Heart left ventricle (tissue), 16 donors: ENCODE measurements at regions not wholly inside any gene's neighbourhood (a gene's known extent, or its start where the extent isn't known, plus 50 kb on each side); places are given as distances from the start of the nearest gene placed in this dataset.
A peak's percentile ranks its signal among the peaks of the same experiment; 100 is the strongest.

Experiments used
- ATAC-seq, 4 donors: fragments of 200-7000 bp; cut with Tn5 transposase; one replicate each; pipeline ENCODE4 v1.9.1; 2020 to 2022; ENCODE audit warnings: moderate library complexity in 4 of 4, mild to moderate bottlenecking in 3 of 4, moderate number of reproducible peaks in 1 of 4
- DNase-seq, 5 donors: peaks; one replicate each; pipeline ENCODE4 v3.0.0-alpha.2; 2020
- H3K27ac ChIP-seq, 12 donors: fragments of 200-600 bp; sonication (generic) in 4 of 12; one replicate each; pipeline versions ENCODE4 v1.5.0 to v1.8.0; 2016 to 2022; ENCODE audit warnings: mild to moderate bottlenecking in 2 of 12
- H3K27me3 ChIP-seq, 9 donors: fragments of 200-600 bp; sonication (generic) in 2 of 9; one replicate each; pipeline versions ENCODE4 v1.5.1 to v1.8.0; 2016 to 2022; ENCODE audit warnings: mild to moderate bottlenecking in 3 of 9
- H3K36me3 ChIP-seq, 9 donors: fragments of 200-600 bp; sonication (generic) in 2 of 9; one replicate each; pipeline versions ENCODE4 v1.5.0 to v1.8.0; 2018 to 2022; ENCODE audit warnings: mild to moderate bottlenecking in 2 of 9
- H3K4me1 ChIP-seq, 12 donors: fragments of 200-600 bp; sonication (generic) in 4 of 12; one replicate each; pipeline versions ENCODE4 v1.5.0 to v1.8.0; 2016 to 2022; ENCODE audit warnings: mild to moderate bottlenecking in 3 of 12
- H3K4me3 ChIP-seq, 12 donors: fragments of 200-600 bp; sonication (generic) in 4 of 12; one replicate each; pipeline versions ENCODE4 v1.5.0 to v1.8.0; 2017 to 2022; ENCODE audit warnings: mild to moderate bottlenecking in 9 of 12, moderate library complexity in 4 of 12
- H3K9me3 ChIP-seq, 12 donors: fragments of 200-600 bp; sonication (generic) in 4 of 12; one replicate each; pipeline versions ENCODE4 v1.5.0 to v1.8.0; 2016 to 2022; ENCODE audit warnings: mild to moderate bottlenecking in 1 of 12
- POLR2A ChIP-seq, 2 donors: fragments of 450-650 bp; IDR thresholded peaks; one replicate each; pipeline ENCODE4 v1.6.1; 2017; ENCODE audit warnings: antibody characterized with exemption in 2 of 2, mild to moderate bottlenecking in 2 of 2, moderate library complexity in 2 of 2
- WGBS, 4 donors: extraction: QIAGEN DNeasy Blood & Tissue Kit in 2 of 4; methylation state at CpG; one replicate each; pipeline versions ENCODE4 v1.1.5 to v1.1.7; 2013 to 2018; 5-methylcytosine and 5-hydroxymethylcytosine counted together
- intact Hi-C, 10 donors: fragments of 100-400 bp; cut with DNase I; formaldehyde crosslinking; loops; one replicate each; pipeline versions ENCODE4 v1.11.1 to v1.14.2; 2022
- TF ChIP-seq, protein P1 (sequence below), 12 donors: fragments of 200-600 bp; sonication (generic) in 4 of 12; IDR thresholded peaks; one replicate each; pipeline versions ENCODE4 v1.5.0 to v1.8.0; 2018 to 2022; ENCODE audit warnings: antibody characterized with exemption in 12 of 12, mild to moderate bottlenecking in 5 of 12
- donor health status: ischemic (EF 13 %, LVEDD 7.1; RV severe dilation, severe dysfunction).
- donor health status: healthy with polysubstance abuse.
- donor health status: DM: no; HTN: yes; CAD: no.
- donor health status: DM: no; HTN: no; CAD: no.
- donor health status: ischemic (EF 25% LVEDD 6.9; RV normal size, moderate dysfunction).
- donor health status: ischemic (EF 25% LVEDD 5.7; RV mildly dilated, moderate dysfunction).
- donor health status: healthy.
- donor health status: DM: yes; HTN: yes; CAD: no.
- donor health status: ischemic (EF 35%, LVEDD 5.7; RV mildly dilated, moderate dysfunction).
- donor health status: nonischemic (EF 11% LVEDD 7.7; RV severe dilation, severe dysfunction).
- donor health status: DM: yes; HTN: yes; CAD: no.
- donor health status: PGD.
- donor health status: ischemic (EF 29% LVEDD 5.4; RV normal size, mild dysfunction).
- donor health status: nonischemic (EF 23%, LVEDD 6.1; RV moderate dilation, normal function).

DNA sequence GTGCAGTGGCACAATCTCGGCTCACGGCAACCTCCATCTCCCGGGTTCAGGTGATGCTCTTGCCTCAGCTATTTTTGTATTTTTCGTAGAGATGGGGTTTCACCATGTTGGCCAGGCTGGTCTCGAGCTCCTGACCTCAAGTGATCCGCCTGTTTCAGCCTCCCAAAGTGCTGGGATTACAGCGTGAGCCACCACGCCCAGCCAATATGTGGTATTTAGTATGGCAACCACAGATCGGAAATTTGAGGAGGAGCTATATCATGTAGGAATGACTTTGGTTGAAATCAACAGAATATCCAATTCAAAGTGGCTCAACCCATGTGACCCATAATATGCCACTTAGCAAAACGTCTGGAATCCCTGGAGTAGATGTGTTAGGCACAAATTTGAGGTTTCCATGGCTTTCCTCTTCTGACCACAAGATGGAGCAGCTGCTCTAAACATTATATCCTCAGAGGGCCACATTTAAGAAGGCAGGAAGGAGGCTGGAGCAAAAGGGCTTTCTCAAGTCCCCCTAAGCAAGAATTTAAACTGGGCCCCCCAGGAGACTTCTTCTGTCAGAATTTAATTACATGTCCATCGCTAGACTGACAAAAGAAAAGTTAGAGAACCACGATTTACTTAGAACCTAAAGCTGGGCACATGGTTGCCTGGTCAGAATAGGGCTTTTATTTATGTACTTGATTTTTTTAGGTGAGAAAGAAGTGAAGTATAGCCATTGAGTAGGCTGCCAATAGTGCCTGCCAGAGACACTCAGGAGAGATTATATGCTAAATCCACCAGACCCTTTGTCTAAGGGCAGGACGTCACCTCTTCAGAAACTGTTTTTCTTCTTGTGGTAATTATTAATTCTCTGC lies 49.6 kb upstream of the ITSN2 start:
- no peak overlapping the region for H3K27ac ChIP-seq
- intact Hi-C loops: loop anchor here (1.0 to 10.0 kb wide), 9 partner anchors 417 to 787 kb away; partner anchors contain the start of gene ADCY3 (in 1 of the 10)
- peaks cover 0 to 14% (median 0%) of the 10 kb centered on the region in 9 donors for H3K27me3 ChIP-seq
- DNase-seq (peak in 2 of 5 donors; percentile 20 to 27), ATAC-seq (peak in 3 of 4 donors; percentile 73 to 89 (median 78))
- no peaks in the 10 kb centered on the region for H3K36me3 ChIP-seq
- TF ChIP-seq, protein P1, sequence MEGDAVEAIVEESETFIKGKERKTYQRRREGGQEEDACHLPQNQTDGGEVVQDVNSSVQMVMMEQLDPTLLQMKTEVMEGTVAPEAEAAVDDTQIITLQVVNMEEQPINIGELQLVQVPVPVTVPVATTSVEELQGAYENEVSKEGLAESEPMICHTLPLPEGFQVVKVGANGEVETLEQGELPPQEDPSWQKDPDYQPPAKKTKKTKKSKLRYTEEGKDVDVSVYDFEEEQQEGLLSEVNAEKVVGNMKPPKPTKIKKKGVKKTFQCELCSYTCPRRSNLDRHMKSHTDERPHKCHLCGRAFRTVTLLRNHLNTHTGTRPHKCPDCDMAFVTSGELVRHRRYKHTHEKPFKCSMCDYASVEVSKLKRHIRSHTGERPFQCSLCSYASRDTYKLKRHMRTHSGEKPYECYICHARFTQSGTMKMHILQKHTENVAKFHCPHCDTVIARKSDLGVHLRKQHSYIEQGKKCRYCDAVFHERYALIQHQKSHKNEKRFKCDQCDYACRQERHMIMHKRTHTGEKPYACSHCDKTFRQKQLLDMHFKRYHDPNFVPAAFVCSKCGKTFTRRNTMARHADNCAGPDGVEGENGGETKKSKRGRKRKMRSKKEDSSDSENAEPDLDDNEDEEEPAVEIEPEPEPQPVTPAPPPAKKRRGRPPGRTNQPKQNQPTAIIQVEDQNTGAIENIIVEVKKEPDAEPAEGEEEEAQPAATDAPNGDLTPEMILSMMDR (IDR thresholded peaks at IDR 0.05): peak; percentile 74 to 92 (median 82)
- no peak for TF ChIP-seq POLR2A (IDR thresholded peaks at IDR 0.05)
- H3K9me3 ChIP-seq: no peaks in the 10 kb centered on the region
- WGBS, 4 donors: 53 to 56% (median 54%) methylated on average over 13 of the region's 13 CpGs
- no peak overlapping the region for H3K4me3 ChIP-seq
- no peaks in the 10 kb centered on the region for H3K4me1 ChIP-seq
